ENCODE measurements at regions not wholly inside any gene's neighbourhood (a gene's known extent, or its start where the extent isn't known, plus 50 kb on each side); places are given as distances from the start of the nearest gene placed in this dataset.

GRCh38 chrX:88526385-88526784, 220.6 kb upstream of the CPXCR1 start:
- H3K9ac ChIP-seq (ENCODE audit: low read depth in 1 of 2, low read length in 2 of 2): no peak overlapping the region
- TF ChIP-seq JUND (IDR thresholded peaks at IDR 0.05) (no peak), ZBTB33 (IDR thresholded peaks at IDR 0.05) (no peak), HNF4G (IDR thresholded peaks at IDR 0.05) (no peak), MAX (IDR thresholded peaks at IDR 0.05) (no peak), CTCF (IDR thresholded peaks at IDR 0.05; ENCODE audit: low read depth, low read length, missing input control) (no peak), SP1 (IDR thresholded peaks at IDR 0.05) (no peak), RAD21 (IDR thresholded peaks at IDR 0.05) (no peak), FOXA2 (IDR thresholded peaks at IDR 0.05) (no peak), RXRA (IDR thresholded peaks at IDR 0.05) (no peak), REST (IDR thresholded peaks at IDR 0.05) (no peak), FOXA1 (IDR thresholded peaks at IDR 0.05) (no peak), HNF4A (conservative IDR thresholded peaks at IDR 0.05) (no peak), EGR1 (IDR thresholded peaks at IDR 0.05; ENCODE audit: low read depth in 2 of 2) (no peak), ATF3 (IDR thresholded peaks at IDR 0.05) (no peak), YY1 (IDR thresholded peaks at IDR 0.05) (no peak), TAF1 (conservative IDR thresholded peaks at IDR 0.05) (no peak)
- WGBS: 82% methylated on average over 1 of the region's 1 CpG
- no peaks in the 10 kb centered on the region for H3K36me3 ChIP-seq (ENCODE audit: control insufficient read depth in 4 of 4, insufficient read depth in 3 of 4, low read depth in 1 of 4, low read length in 3 of 4)
- H3K27me3 ChIP-seq (ENCODE audit: control insufficient read depth in 4 of 4, insufficient read depth in 4 of 4, low read length in 3 of 4): no peaks in the 10 kb centered on the region
- DNase-seq (ENCODE audit: low spot score): no peak
- H3K4me1 ChIP-seq (ENCODE audit: control insufficient read depth in 4 of 4, insufficient read depth in 4 of 4, low read length in 3 of 4): no peaks in the 10 kb centered on the region
- H3K27ac ChIP-seq (ENCODE audit: low read depth in 1 of 2, low read length in 2 of 2): no peak overlapping the region
- H3K4me3 ChIP-seq (ENCODE audit: low read depth in 1 of 3, low read length in 3 of 3): no peak overlapping the region
- no peaks in the 10 kb centered on the region for H3K9me3 ChIP-seq (ENCODE audit: control insufficient read depth in 4 of 4, low read length in 3 of 4)

- H3K27ac ChIP-seq (ENCODE audit: low read depth in 1 of 2, low read length in 2 of 2): no peak overlapping the region
- H3K27me3 ChIP-seq (ENCODE audit: control insufficient read depth in 4 of 4, insufficient read depth in 4 of 4, low read length in 3 of 4): no peaks in the 10 kb centered on the region
- no peaks in the 10 kb centered on the region for H3K9me3 ChIP-seq (ENCODE audit: control insufficient read depth in 4 of 4, low read length in 3 of 4)
- no peak overlapping the region for H3K9ac ChIP-seq (ENCODE audit: low read depth in 1 of 2, low read length in 2 of 2)
- TF ChIP-seq SP1 (IDR thresholded peaks at IDR 0.05) (no peak), RXRA (IDR thresholded peaks at IDR 0.05) (peak in 1 of 2 donors; percentile 31), TAF1 (conservative IDR thresholded peaks at IDR 0.05) (no peak), HNF4A (conservative IDR thresholded peaks at IDR 0.05) (peak; percentile 39 to 64)
- H3K4me3 ChIP-seq (ENCODE audit: low read depth in 1 of 3, low read length in 3 of 3): no peak overlapping the region
- no peaks in the 10 kb centered on the region for H3K36me3 ChIP-seq (ENCODE audit: control insufficient read depth in 4 of 4, insufficient read depth in 3 of 4, low read depth in 1 of 4, low read length in 3 of 4)
- H3K4me1 ChIP-seq (ENCODE audit: control insufficient read depth in 4 of 4, insufficient read depth in 4 of 4, low read length in 3 of 4): peaks cover 0 to 12% (median 6%) of the 10 kb centered on the region in 4 donors
- no peak for DNase-seq (ENCODE audit: low spot score)
- WGBS: 35% methylated on average over 3 of the region's 3 CpGs
These were observed 188.6 kb upstream of the CPXCR1 start for GRCh38 chrX:88558421-88558820.

Measured in liver (tissue), 8 donors.